SJCRH30 (cell line): ENCODE measurements at regions not wholly inside any gene's neighbourhood (a gene's known extent, or its start where the extent isn't known, plus 50 kb on each side); places are given as distances from the start of the nearest gene placed in this dataset.
A peak's percentile ranks its signal among the peaks of the same experiment; 100 is the strongest.

Experiments used
- DNase-seq, 2 experiments: peaks; one replicate each; pipeline ENCODE4 v3.0.0-alpha.2; 2015 to 2020
- H3K27ac ChIP-seq: fragments of 250-450 bp; sonication (Bioruptor Pico); 2 replicates; pipeline ENCODE4 v1.5.1; 2020; ENCODE audit warnings: mild to moderate bottlenecking, moderate library complexity
- H3K27me3 ChIP-seq: fragments of 250-450 bp; sonication (Bioruptor Pico); 2 replicates; pipeline ENCODE4 v1.5.1; 2020; ENCODE audit warnings: mild to moderate bottlenecking, moderate library complexity
- H3K36me3 ChIP-seq: fragments of 250-450 bp; sonication (Bioruptor Pico); 2 replicates; pipeline ENCODE4 v1.5.1; 2020; ENCODE audit warnings: mild to moderate bottlenecking, moderate library complexity
- H3K4me1 ChIP-seq: fragments of 250-450 bp; sonication (Bioruptor Pico); 2 replicates; pipeline ENCODE4 v1.5.1; 2020; ENCODE audit warnings: mild to moderate bottlenecking, moderate library complexity
- H3K4me3 ChIP-seq: fragments of 250-450 bp; sonication (Bioruptor Pico); 2 replicates; pipeline ENCODE4 v1.5.1; 2020; ENCODE audit warnings: mild to moderate bottlenecking, moderate library complexity
- H3K9me3 ChIP-seq: fragments of 250-450 bp; sonication (Bioruptor Pico); replicated peaks from 2 replicates; pipeline ENCODE4 v1.5.1; 2020; ENCODE audit warnings: mild to moderate bottlenecking, moderate library complexity

- Histone ChIP-seq H3K9me3 (no peaks in the 10 kb centered on the region), H3K36me3 (no peaks in the 10 kb centered on the region), H3K4me3 (no peak overlapping the region), H3K27me3 (no peaks in the 10 kb centered on the region), H3K27ac (no peak overlapping the region), H3K4me1 (no peaks in the 10 kb centered on the region)
- no peak for DNase-seq
Observed at GRCh38 chr4:177117256-177117655, 192.4 kb upstream of the NEIL3 start.

- Histone ChIP-seq H3K9me3 (no peaks in the 10 kb centered on the region), H3K27me3 (no peaks in the 10 kb centered on the region), H3K36me3 (no peaks in the 10 kb centered on the region), H3K27ac (no peak overlapping the region), H3K4me1 (no peaks in the 10 kb centered on the region), H3K4me3 (no peak overlapping the region)
- DNase-seq, result no peak
Observed at GRCh38 chr4:177118596-177118995, 191.1 kb upstream of the NEIL3 start.

GRCh38 chr4:177119021-177119471 is 190.6 kb upstream of the NEIL3 start:
- Histone ChIP-seq H3K36me3 (no peaks in the 10 kb centered on the region), H3K9me3 (no peaks in the 10 kb centered on the region), H3K4me1 (no peaks in the 10 kb centered on the region), H3K4me3 (no peak overlapping the region), H3K27me3 (no peaks in the 10 kb centered on the region), H3K27ac (no peak overlapping the region)
- DNase-seq, result no peak

DNA sequence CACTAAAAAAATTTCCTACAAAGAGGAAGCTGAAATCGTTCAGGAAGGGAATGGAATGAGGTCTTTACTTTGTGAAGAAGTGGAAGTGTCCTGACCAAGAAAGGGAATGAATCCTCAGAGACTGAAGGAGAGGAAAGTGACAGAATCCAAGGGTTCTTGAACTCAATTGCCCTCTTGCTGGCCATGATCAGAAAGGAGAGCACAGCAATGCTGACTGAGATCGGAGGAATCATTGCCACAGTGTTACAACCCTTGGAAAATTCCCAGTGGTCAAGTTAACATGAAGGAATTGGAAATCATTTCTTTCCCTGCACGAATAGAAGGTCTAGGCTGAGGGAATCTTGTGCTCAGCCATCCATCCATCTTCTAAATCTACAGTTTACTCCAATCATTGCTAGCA is 190.0 kb upstream of the NEIL3 start:
- H3K9me3 ChIP-seq, result no peaks in the 10 kb centered on the region
- no peaks in the 10 kb centered on the region for H3K36me3 ChIP-seq
- no peak overlapping the region for H3K27ac ChIP-seq
- H3K4me1 ChIP-seq, result no peaks in the 10 kb centered on the region
- DNase-seq, result no peak
- no peaks in the 10 kb centered on the region for H3K27me3 ChIP-seq
- H3K4me3 ChIP-seq, result no peak overlapping the region

DNA sequence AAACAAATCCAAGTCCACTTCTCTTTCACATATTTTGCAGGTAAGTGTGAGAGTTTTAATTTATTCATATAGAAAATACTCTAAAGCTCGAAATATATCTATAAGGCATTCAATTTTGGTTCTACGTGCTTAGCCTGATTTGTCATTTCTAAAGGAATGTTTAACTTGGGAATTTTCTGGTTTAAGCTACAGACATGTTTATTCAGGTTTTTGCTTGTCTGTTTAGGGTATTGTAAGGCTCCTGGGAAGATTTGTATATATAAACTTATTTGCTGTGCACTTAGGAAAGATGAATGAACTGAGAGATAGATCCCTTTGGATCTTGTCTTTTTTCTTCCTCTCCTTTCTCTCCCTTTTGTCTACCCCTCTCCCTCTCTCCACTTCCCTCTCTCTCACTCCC is 185.9 kb upstream of the NEIL3 start:
- DNase-seq, result no peak
- Histone ChIP-seq H3K27me3 (no peaks in the 10 kb centered on the region), H3K36me3 (no peaks in the 10 kb centered on the region), H3K4me1 (no peaks in the 10 kb centered on the region), H3K4me3 (no peak overlapping the region), H3K27ac (no peak overlapping the region), H3K9me3 (no peaks in the 10 kb centered on the region)

DNA sequence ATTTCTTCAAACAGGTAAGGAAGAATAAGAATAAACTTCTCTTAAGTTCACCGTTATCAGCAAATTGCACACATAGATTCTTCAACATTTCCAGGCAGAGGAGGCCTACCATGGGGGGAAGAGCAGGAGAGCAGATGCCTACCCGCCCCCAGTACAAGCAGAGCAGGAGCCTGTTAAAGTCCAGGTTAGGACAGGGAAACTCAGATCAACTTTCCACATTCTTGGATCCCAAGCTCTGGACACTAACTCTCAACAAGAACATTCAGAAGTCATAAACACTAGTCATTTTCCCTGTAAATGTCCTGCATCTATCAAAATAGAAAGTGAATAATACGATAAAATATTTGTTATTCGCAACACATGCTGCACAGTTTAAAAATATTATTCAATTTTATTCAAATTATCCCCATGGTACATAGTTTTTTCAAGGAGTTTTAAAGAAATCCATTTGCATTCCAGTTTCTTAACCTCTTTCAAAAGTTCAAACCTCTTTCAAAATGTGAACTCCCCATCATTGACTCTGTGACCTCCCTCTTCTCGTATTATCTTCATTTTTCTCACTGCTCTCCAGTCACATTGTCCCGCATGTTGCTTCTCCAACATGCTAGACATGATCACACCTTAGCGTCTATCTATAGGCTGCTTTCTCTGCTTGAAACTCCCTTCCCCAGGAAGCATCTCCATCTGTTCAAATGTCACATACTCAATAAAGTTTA is 185.2 kb upstream of the NEIL3 start:
- no peaks in the 10 kb centered on the region for H3K27me3 ChIP-seq
- H3K4me3 ChIP-seq, result no peak overlapping the region
- H3K9me3 ChIP-seq, result no peaks in the 10 kb centered on the region
- no peaks in the 10 kb centered on the region for H3K36me3 ChIP-seq
- no peak for DNase-seq
- H3K27ac ChIP-seq, result no peak overlapping the region
- no peaks in the 10 kb centered on the region for H3K4me1 ChIP-seq

- no peaks in the 10 kb centered on the region for H3K27me3 ChIP-seq
- DNase-seq, result no peak
Observed at GRCh38 chr4:177125656-177126055, 184.0 kb upstream of the NEIL3 start.

GRCh38 chr4:177127658-177128057 is 182.0 kb upstream of the NEIL3 start:
- Histone ChIP-seq H3K27ac (no peak overlapping the region), H3K27me3 (no peaks in the 10 kb centered on the region)

More at GRCh38 chr4:177125656-177126055, 184.0 kb upstream of the NEIL3 start:
- Histone ChIP-seq H3K4me3 (no peak overlapping the region), H3K9me3 (no peaks in the 10 kb centered on the region), H3K4me1 (no peaks in the 10 kb centered on the region), H3K36me3 (no peaks in the 10 kb centered on the region), H3K27ac (no peak overlapping the region)

DNA sequence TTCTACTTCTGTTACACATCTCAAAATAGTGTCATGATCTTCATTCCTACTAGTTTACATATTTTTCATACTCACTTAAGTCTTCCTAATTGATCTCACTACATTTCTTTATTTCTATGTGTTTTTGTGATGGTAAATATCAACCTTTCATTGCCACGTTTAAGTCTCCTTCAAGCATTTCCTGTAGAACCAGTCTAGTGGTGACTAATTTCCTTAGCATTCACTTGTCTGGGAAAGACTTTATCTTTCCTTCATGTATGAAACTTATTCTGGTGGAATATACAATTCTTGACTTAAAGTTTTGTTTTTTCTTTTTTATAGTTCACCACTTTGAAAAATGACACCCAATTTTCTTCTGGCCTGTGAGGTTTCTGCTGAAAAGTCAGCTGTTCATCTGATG is 181.4 kb upstream of the NEIL3 start:
- no peaks in the 10 kb centered on the region for H3K4me1 ChIP-seq
- no peak for DNase-seq
- H3K4me3 ChIP-seq, result no peak overlapping the region
- no peaks in the 10 kb centered on the region for H3K36me3 ChIP-seq
- no peak overlapping the region for H3K27ac ChIP-seq
- no peaks in the 10 kb centered on the region for H3K27me3 ChIP-seq
- H3K9me3 ChIP-seq, result no peaks in the 10 kb centered on the region

More at GRCh38 chr4:177127658-177128057, 182.0 kb upstream of the NEIL3 start:
- DNase-seq, result no peak
- H3K36me3 ChIP-seq, result no peaks in the 10 kb centered on the region
- no peaks in the 10 kb centered on the region for H3K4me1 ChIP-seq
- no peak overlapping the region for H3K4me3 ChIP-seq
- H3K9me3 ChIP-seq, result no peaks in the 10 kb centered on the region

- H3K36me3 ChIP-seq, result no peaks in the 10 kb centered on the region
- no peak overlapping the region for H3K4me3 ChIP-seq
- H3K27ac ChIP-seq, result no peak overlapping the region
- no peak for DNase-seq
- H3K9me3 ChIP-seq, result no peaks in the 10 kb centered on the region
- H3K27me3 ChIP-seq, result no peaks in the 10 kb centered on the region
- no peaks in the 10 kb centered on the region for H3K4me1 ChIP-seq
Observed at GRCh38 chr4:177131736-177132135, 177.9 kb upstream of the NEIL3 start.

GRCh38 chr4:177147668-177148067 is 162.0 kb upstream of the NEIL3 start:
- no peaks in the 10 kb centered on the region for H3K4me1 ChIP-seq
- H3K27ac ChIP-seq, result no peak overlapping the region
- no peaks in the 10 kb centered on the region for H3K36me3 ChIP-seq
- DNase-seq, result no peak
- no peaks in the 10 kb centered on the region for H3K27me3 ChIP-seq
- H3K4me3 ChIP-seq, result no peak overlapping the region
- no peaks in the 10 kb centered on the region for H3K9me3 ChIP-seq

DNA sequence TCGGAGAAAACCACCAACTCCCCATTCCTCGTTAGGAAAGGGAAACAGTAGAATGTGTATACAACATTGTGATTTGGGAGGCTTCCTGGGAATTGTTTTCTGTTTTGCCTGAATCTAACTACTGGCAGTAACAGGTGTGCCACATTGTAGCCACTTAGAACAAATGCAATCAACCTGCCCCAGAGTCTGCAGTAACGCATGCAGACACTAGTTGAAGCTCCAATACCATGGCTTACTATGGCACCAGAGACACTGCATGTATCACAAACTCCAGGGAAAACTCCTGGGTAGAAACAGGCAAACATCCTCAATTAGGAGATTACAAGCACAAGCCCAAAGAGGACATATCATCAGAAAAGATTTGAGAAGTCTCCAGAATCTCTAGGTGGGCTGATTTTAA is 154.2 kb upstream of the NEIL3 start:
- H3K4me1 ChIP-seq, result no peaks in the 10 kb centered on the region
- H3K4me3 ChIP-seq, result no peak overlapping the region
- H3K27ac ChIP-seq, result no peak overlapping the region
- peak in 1 of 2 experiments; percentile 31 for DNase-seq
- H3K27me3 ChIP-seq, result no peaks in the 10 kb centered on the region
- H3K9me3 ChIP-seq, result no peaks in the 10 kb centered on the region
- H3K36me3 ChIP-seq, result no peaks in the 10 kb centered on the region

- Histone ChIP-seq H3K27ac (no peak overlapping the region), H3K27me3 (no peaks in the 10 kb centered on the region), H3K4me3 (no peak overlapping the region), H3K9me3 (no peaks in the 10 kb centered on the region), H3K36me3 (no peaks in the 10 kb centered on the region), H3K4me1 (no peaks in the 10 kb centered on the region)
- no peak for DNase-seq
Observed at GRCh38 chr4:177159600-177159999, 150.1 kb upstream of the NEIL3 start.

DNA sequence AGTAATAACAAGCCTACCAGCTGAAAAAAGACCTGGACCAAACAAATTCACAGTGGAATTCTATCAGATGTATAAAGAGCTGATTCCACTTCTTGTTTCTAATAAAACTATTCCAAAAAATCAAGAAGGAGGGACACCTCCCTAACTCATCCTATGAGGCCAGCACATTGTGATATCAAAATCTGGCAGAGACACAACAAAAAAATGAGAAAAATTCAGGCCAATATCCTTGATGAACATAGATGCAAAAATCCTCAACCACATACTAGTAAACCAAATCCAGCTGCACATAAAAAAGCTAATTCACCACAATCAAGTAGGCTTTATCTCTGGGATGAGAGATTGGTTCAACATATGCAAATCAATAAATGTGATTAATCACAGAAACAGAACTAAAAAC is 147.9 kb upstream of the NEIL3 start:
- DNase-seq, result no peak
- Histone ChIP-seq H3K4me3 (no peak overlapping the region), H3K4me1 (no peaks in the 10 kb centered on the region), H3K27me3 (no peaks in the 10 kb centered on the region), H3K27ac (no peak overlapping the region), H3K36me3 (no peaks in the 10 kb centered on the region), H3K9me3 (no peaks in the 10 kb centered on the region)

- H3K36me3 ChIP-seq, result no peaks in the 10 kb centered on the region
- no peaks in the 10 kb centered on the region for H3K4me1 ChIP-seq
- no peak overlapping the region for H3K4me3 ChIP-seq
- H3K27me3 ChIP-seq, result no peaks in the 10 kb centered on the region
- no peaks in the 10 kb centered on the region for H3K9me3 ChIP-seq
- no peak for DNase-seq
- no peak overlapping the region for H3K27ac ChIP-seq
Observed at GRCh38 chr4:177163532-177163931, 146.1 kb upstream of the NEIL3 start.

DNA sequence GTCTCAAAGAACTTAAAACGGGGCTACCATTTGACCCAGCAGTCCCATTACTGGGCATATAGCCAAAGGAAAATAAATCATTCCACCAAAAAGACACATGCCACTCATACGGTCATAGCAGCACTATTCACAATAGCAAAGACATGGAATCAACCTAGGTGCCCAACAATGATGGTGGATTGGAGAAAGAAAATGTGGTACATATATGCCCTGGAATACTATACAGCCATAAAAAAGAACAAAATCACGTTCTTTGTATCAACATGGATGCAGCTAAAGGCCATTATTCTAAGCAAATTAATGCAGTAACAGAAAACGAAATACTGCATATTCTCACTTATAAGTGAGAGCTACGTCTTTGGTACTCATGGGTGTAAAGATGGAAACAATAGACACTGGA is 138.1 kb upstream of the NEIL3 start:
- H3K36me3 ChIP-seq, result no peaks in the 10 kb centered on the region
- H3K4me1 ChIP-seq, result no peaks in the 10 kb centered on the region
- no peaks in the 10 kb centered on the region for H3K9me3 ChIP-seq
- H3K27ac ChIP-seq, result no peak overlapping the region
- DNase-seq, result no peak
- no peak overlapping the region for H3K4me3 ChIP-seq
- no peaks in the 10 kb centered on the region for H3K27me3 ChIP-seq
